Activated naive CD8-positive, alpha-beta T cell (primary cell): ENCODE measurements at regions not wholly inside any gene's neighbourhood (a gene's known extent, or its start where the extent isn't known, plus 50 kb on each side); places are given as distances from the start of the nearest gene placed in this dataset.
A peak's percentile ranks its signal among the peaks of the same experiment; 100 is the strongest.

Experiments
- H3K27ac Mint-ChIP-seq: one replicate; pipeline ENCODE4 v1.8.0; 2021; ENCODE audit warnings: mixed read lengths
- H3K27me3 Mint-ChIP-seq: one replicate; pipeline ENCODE4 v1.8.0; 2021; ENCODE audit warnings: mixed read lengths
- H3K36me3 Mint-ChIP-seq: one replicate; pipeline ENCODE4 v1.8.0; 2021; ENCODE audit warnings: mixed read lengths
- H3K4me1 Mint-ChIP-seq: one replicate; pipeline ENCODE4 v1.8.0; 2021; ENCODE audit warnings: low read depth, mixed read lengths
- H3K4me3 Mint-ChIP-seq: one replicate; pipeline ENCODE4 v1.8.0; 2021; ENCODE audit warnings: mild to moderate bottlenecking, mixed read lengths
- H3K9me3 Mint-ChIP-seq: one replicate; pipeline ENCODE4 v1.8.0; 2021; ENCODE audit warnings: low read depth, mixed read lengths

GRCh38 chr14:65878586-65878985 is 466.1 kb downstream of the FUT8 start:
- Mint-ChIP-seq H3K27ac (peak overlapping the region; percentile 47), H3K9me3 (no peaks in the 10 kb centered on the region), H3K36me3 (peaks cover 5% of the 10 kb centered on the region), H3K4me1 (peaks cover 13% of the 10 kb centered on the region), H3K4me3 (no peak overlapping the region), H3K27me3 (no peaks in the 10 kb centered on the region)

- Mint-ChIP-seq H3K27ac (peak overlapping the region; percentile 13), H3K4me1 (peaks cover 13% of the 10 kb centered on the region), H3K4me3 (peak overlapping the region; percentile 45), H3K27me3 (no peaks in the 10 kb centered on the region), H3K36me3 (peaks cover 5% of the 10 kb centered on the region), H3K9me3 (peaks cover 5% of the 10 kb centered on the region)
Observed at GRCh38 chr14:65879248-65880009, 466.9 kb downstream of the FUT8 start.

GRCh38 chr14:65880507-65880906 is 468.0 kb downstream of the FUT8 start:
- Mint-ChIP-seq H3K4me1 (peaks cover 13% of the 10 kb centered on the region), H3K9me3 (peaks cover 5% of the 10 kb centered on the region), H3K36me3 (peaks cover 5% of the 10 kb centered on the region), H3K4me3 (no peak overlapping the region), H3K27ac (peak overlapping the region; percentile 28), H3K27me3 (no peaks in the 10 kb centered on the region)

- Mint-ChIP-seq H3K27ac (no peak overlapping the region), H3K27me3 (no peaks in the 10 kb centered on the region), H3K4me3 (no peak overlapping the region), H3K9me3 (peaks cover 5% of the 10 kb centered on the region), H3K36me3 (peaks cover 5% of the 10 kb centered on the region), H3K4me1 (peaks cover 13% of the 10 kb centered on the region)
Observed at GRCh38 chr14:65881642-65882041, 469.1 kb downstream of the FUT8 start.

- H3K27ac Mint-ChIP-seq: no peak overlapping the region
- peaks cover 5% of the 10 kb centered on the region for H3K4me1 Mint-ChIP-seq
- peaks cover 6% of the 10 kb centered on the region for H3K36me3 Mint-ChIP-seq
- H3K9me3 Mint-ChIP-seq: peaks cover 10% of the 10 kb centered on the region
- no peak overlapping the region for H3K4me3 Mint-ChIP-seq
- H3K27me3 Mint-ChIP-seq: no peaks in the 10 kb centered on the region
Observed at GRCh38 chr14:65888677-65889076, 476.1 kb downstream of the FUT8 start.

- H3K27me3 Mint-ChIP-seq: no peaks in the 10 kb centered on the region
- H3K9me3 Mint-ChIP-seq: peaks cover 9% of the 10 kb centered on the region
- H3K4me1 Mint-ChIP-seq: peaks cover 5% of the 10 kb centered on the region
- peaks cover 18% of the 10 kb centered on the region for H3K36me3 Mint-ChIP-seq
- no peak overlapping the region for H3K4me3 Mint-ChIP-seq
- no peak overlapping the region for H3K27ac Mint-ChIP-seq
Observed at GRCh38 chr14:65892315-65892714, 479.8 kb downstream of the FUT8 start.

- Mint-ChIP-seq H3K4me1 (peaks cover 14% of the 10 kb centered on the region), H3K27ac (no peak overlapping the region), H3K27me3 (no peaks in the 10 kb centered on the region), H3K9me3 (peaks cover 11% of the 10 kb centered on the region), H3K36me3 (peaks cover 17% of the 10 kb centered on the region), H3K4me3 (no peak overlapping the region)
Observed at GRCh38 chr14:65900164-65900563, 487.6 kb downstream of the FUT8 start.

GRCh38 chr14:65901595-65901994 is 489.1 kb downstream of the FUT8 start:
- Mint-ChIP-seq H3K4me3 (no peak overlapping the region), H3K4me1 (peaks cover 16% of the 10 kb centered on the region), H3K36me3 (peaks cover 13% of the 10 kb centered on the region), H3K9me3 (peaks cover 8% of the 10 kb centered on the region), H3K27ac (no peak overlapping the region), H3K27me3 (no peaks in the 10 kb centered on the region)

- H3K27me3 Mint-ChIP-seq: no peaks in the 10 kb centered on the region
- H3K9me3 Mint-ChIP-seq: peaks cover 8% of the 10 kb centered on the region
Observed at GRCh38 chr14:65904988-65905387, 492.5 kb downstream of the FUT8 start.

GRCh38 chr14:65906344-65906743 is 493.8 kb downstream of the FUT8 start:
- no peak overlapping the region for H3K27ac Mint-ChIP-seq
- no peaks in the 10 kb centered on the region for H3K9me3 Mint-ChIP-seq
- H3K27me3 Mint-ChIP-seq: no peaks in the 10 kb centered on the region
- H3K4me1 Mint-ChIP-seq: peaks cover 28% of the 10 kb centered on the region
- no peak overlapping the region for H3K4me3 Mint-ChIP-seq
- no peaks in the 10 kb centered on the region for H3K36me3 Mint-ChIP-seq

More at GRCh38 chr14:65904988-65905387, 492.5 kb downstream of the FUT8 start:
- Mint-ChIP-seq H3K36me3 (peaks cover 10% of the 10 kb centered on the region), H3K4me3 (no peak overlapping the region), H3K27ac (no peak overlapping the region), H3K4me1 (peaks cover 21% of the 10 kb centered on the region)

GRCh38 chr14:65906948-65907347 is 494.4 kb downstream of the FUT8 start:
- Mint-ChIP-seq H3K4me1 (peaks cover 32% of the 10 kb centered on the region), H3K27ac (no peak overlapping the region), H3K36me3 (no peaks in the 10 kb centered on the region), H3K9me3 (no peaks in the 10 kb centered on the region), H3K27me3 (no peaks in the 10 kb centered on the region), H3K4me3 (no peak overlapping the region)

GRCh38 chr14:65910108-65910786 is 497.7 kb downstream of the FUT8 start:
- Mint-ChIP-seq H3K4me3 (no peak overlapping the region), H3K27me3 (no peaks in the 10 kb centered on the region), H3K27ac (no peak overlapping the region), H3K36me3 (peaks cover 3% of the 10 kb centered on the region), H3K4me1 (peaks cover 45% of the 10 kb centered on the region), H3K9me3 (no peaks in the 10 kb centered on the region)

- Mint-ChIP-seq H3K27ac (no peak overlapping the region), H3K4me3 (no peak overlapping the region), H3K9me3 (no peaks in the 10 kb centered on the region), H3K4me1 (peaks cover 39% of the 10 kb centered on the region), H3K36me3 (peaks cover 3% of the 10 kb centered on the region), H3K27me3 (no peaks in the 10 kb centered on the region)
Observed at GRCh38 chr14:65915125-65915524, 502.6 kb downstream of the FUT8 start.

GRCh38 chr14:65916055-65916454 is 503.5 kb downstream of the FUT8 start:
- no peak overlapping the region for H3K4me3 Mint-ChIP-seq
- H3K4me1 Mint-ChIP-seq: peaks cover 32% of the 10 kb centered on the region
- no peaks in the 10 kb centered on the region for H3K9me3 Mint-ChIP-seq
- no peak overlapping the region for H3K27ac Mint-ChIP-seq
- H3K27me3 Mint-ChIP-seq: no peaks in the 10 kb centered on the region
- peaks cover 3% of the 10 kb centered on the region for H3K36me3 Mint-ChIP-seq

- Mint-ChIP-seq H3K36me3 (no peaks in the 10 kb centered on the region), H3K27ac (no peak overlapping the region), H3K4me1 (peaks cover 15% of the 10 kb centered on the region), H3K27me3 (no peaks in the 10 kb centered on the region), H3K9me3 (no peaks in the 10 kb centered on the region), H3K4me3 (no peak overlapping the region)
Observed at GRCh38 chr14:65920996-65921395, 508.5 kb downstream of the FUT8 start.
